Activated CD4-positive, alpha-beta T cell treated with anti-CD3 and anti-CD28 coated beads, Interleukin-2, amount 50 U/mL, for 4 hours (primary cell): ENCODE measurements at regions not wholly inside any gene's neighbourhood (a gene's known extent, or its start where the extent isn't known, plus 50 kb on each side); places are given as distances from the start of the nearest gene placed in this dataset.
A peak's percentile ranks its signal among the peaks of the same experiment; 100 is the strongest.
"Not testable (repeated sequence)": the region's sequence is repeated elsewhere in the genome, so short reads cannot be mapped to it uniquely, and the experiment has no call there.

Experiments
- DNase-seq, 2 experiments: peaks; one replicate each; pipeline ENCODE4 v3.0.0-alpha.2; 2020

- DNase-seq: no peak
Observed at GRCh38 chr9:78438780-78439179, 141.9 kb downstream of the PSAT1 start.

DNA sequence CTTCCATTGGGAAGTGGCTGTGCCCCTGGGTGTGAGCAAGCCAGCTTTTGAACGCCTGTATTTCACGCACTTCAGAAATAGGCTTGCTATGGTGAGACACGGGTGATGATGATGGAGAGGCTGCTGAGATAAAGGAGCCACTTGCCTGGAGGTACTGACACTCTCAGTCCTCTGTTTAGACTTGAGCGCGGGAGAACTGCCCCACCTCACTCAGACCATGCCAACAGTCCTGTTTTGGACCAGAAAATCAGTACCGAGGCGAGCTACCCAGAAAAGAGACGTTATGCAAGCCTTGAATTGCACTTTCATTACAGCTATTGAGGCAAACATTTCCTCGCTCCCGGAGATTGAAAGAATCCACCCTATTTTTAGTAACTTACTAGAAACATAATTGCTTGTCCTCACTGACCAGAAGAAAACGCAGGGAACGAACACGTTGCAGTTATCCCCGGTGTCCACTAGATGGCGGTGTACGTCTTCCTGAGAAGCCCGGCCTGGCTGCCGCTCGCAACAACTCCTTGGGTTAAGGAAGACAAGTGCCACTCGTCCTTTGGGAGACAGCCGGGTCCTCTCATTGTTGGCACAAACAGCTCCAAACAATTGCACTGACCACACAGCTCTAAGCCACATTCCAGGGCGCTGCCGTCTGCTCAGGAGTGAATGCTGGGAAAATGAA is 142.4 kb downstream of the PSAT1 start:
- peak; percentile 38 to 48 for DNase-seq

- DNase-seq: no peak
Observed at GRCh38 chr9:78439866-78440830, 143.2 kb downstream of the PSAT1 start.

GRCh38 chr9:78441396-78441795 is 144.5 kb downstream of the PSAT1 start:
- DNase-seq: no peak

DNA sequence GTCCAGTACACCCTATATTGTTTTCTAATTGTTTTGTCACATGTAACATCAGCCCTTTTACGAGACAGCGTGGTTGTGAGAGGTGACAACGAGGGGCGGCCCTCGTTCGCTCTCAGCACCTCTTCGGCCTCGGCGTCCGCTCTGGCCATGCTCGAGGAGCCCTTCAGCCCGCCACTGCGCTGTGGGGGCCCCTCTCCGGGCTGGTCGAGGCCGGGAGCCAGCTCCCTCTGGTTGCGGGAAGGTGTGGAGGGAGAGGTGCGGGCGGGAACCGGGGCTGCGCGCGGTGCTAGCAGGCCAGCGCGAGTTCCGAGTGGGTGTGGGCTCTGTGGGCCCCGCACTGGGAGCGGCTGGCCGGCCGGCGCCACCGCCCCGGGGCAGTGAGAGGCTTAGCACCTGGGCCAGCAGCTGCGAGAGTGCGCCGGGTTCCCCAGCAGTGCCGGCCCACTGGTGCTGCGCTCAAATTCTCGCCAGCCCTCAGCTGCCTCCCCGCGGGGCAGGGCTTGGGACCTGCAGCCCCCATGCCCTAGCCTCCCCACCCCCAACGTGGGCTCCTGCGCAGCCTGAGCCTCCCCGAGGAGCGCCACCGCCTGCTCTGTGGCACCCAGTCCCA is 145.0 kb downstream of the PSAT1 start:
- DNase-seq: no peak

DNA sequence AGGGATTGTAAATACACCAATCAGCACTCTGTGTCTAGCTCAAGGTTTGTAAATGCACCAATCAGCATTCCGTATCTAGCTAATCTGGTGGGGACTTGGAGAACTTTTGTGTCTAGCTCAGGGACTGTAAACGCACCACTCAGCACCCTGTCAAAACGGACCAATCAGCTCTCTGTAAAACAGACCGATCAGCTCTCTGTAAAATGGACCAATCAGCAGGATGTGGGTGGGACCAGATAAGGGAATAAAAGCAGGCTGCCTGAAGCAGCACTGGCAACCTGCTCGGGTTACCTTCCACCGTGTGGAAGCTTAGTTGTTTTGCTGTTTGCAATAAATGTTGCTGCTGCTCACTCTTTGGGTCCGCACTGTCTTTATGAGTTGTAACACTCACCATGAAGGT is 145.7 kb downstream of the PSAT1 start:
- DNase-seq: not testable (repeated sequence)

- DNase-seq: no peak
Observed at GRCh38 chr9:78443946-78444345, 147.0 kb downstream of the PSAT1 start.

DNA sequence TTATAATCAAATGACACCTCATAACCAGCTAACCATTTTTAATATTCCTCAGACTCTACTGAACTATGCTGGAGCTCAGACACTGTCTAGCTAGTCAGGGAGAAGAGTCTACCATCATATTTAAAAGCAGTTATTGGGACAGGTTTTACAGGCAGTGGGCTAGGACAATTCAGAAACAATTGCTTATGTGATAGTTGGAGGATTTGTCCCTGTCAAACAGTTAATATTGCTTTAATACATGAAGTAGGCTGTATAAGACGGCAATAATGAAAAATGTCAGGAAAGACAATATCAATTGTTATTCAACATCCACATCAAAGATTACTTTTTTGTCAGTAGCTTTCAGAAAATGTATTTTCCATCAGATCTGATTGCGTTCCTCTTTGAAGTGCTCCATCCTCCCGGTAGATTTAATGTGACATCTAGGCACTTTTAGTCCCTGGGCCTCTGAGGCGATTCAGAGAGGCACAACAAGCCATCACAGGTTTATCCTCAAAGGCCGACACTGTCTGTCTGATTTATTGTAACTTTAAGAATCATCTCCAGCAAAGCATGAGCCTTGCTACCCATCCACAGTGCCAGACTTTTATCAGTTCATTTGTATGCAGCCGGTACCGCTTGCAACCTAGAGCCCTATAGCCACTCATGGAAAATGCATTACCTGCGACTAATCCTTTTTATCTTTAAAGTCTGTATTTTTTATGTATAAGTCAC is 152.2 kb downstream of the PSAT1 start:
- DNase-seq: no peak

DNA sequence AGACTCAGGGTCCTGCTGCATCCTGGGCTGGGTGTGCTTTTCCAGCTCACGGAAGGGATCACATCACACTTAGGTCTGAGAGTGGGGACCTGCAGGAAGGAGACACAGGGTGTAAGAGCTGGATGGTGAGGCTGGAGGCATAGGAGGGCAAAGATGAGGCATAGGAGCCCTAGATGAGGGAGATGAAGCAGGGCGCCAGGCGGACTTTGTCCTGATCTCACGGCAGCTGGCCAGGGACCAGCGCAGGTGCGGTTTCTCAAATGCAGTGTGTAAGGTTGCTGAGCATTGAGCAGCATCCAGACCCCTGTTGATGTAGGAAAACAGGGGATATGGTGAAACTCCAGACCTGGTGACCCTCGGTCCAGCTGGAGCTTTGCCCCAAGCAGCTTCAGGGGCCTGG is 156.5 kb downstream of the PSAT1 start:
- no peak for DNase-seq

- no peak for DNase-seq
Observed at GRCh38 chr9:78462611-78463010, 165.7 kb downstream of the PSAT1 start.

GRCh38 chr9:78463750-78464149 is 166.8 kb downstream of the PSAT1 start:
- DNase-seq: no peak

GRCh38 chr9:78468231-78468630 is 171.3 kb downstream of the PSAT1 start:
- DNase-seq: no peak

GRCh38 chr9:78468974-78469576 is 172.2 kb downstream of the PSAT1 start:
- DNase-seq: no peak

- no peak for DNase-seq
Observed at GRCh38 chr9:78470216-78470615, 173.3 kb downstream of the PSAT1 start.

DNA sequence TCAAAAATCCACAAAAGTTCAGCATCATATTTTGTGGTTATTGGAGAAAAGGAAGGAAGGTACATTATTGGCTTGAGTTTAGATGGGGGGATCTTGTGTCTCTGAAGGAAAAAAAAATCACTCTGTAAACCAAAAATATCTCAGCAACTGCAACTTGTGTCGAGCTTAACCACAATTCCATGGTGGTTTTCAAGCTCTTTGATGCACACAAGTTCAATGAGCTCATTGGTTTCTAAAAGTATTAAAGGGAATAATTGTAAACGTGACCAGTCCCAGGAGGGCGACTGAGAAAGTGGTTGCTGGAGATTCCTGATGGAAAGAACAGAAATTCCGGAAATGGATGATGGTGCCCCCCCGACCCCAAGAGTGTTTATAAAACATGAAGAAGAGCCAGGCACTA is 173.8 kb downstream of the PSAT1 start:
- no peak for DNase-seq

DNA sequence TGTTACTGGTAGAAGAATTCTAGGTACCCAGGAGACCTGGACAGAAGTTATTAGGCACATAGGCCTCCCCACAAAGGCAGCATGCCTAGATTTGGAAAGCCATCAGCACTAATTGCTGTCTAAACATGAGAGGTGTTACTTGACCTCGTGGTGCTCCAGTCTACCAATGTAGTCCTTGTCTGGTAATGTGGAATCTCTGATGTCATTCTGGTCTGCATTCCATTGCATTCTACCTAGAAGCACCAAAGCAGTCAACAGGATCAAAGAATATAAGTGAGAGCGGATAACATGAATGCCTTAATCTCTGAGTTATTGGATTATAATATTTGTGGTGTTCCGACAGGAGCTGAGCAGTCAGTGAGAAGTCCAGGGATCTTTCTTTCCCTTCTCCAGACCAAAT is 175.2 kb downstream of the PSAT1 start:
- no peak for DNase-seq

DNA sequence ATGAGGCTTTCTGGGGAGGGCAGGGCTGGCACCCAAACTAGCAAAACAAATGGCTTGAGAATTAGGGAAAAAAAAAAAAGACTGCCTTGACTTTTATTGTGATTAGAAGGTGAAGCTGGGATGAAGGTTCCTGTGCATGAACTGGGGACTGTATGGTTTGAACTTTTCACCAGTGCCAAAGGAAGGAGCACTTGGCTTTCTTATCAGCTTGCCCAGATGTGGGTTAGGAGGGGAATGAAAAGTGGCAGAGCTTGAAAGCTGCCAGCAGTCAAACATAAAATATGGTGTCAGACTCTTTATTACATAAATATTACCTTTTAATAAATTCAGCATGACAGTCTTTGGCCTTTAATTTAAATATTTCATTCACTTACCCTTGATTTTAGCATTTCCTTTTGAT is 182.5 kb downstream of the PSAT1 start:
- DNase-seq: no peak

DNA sequence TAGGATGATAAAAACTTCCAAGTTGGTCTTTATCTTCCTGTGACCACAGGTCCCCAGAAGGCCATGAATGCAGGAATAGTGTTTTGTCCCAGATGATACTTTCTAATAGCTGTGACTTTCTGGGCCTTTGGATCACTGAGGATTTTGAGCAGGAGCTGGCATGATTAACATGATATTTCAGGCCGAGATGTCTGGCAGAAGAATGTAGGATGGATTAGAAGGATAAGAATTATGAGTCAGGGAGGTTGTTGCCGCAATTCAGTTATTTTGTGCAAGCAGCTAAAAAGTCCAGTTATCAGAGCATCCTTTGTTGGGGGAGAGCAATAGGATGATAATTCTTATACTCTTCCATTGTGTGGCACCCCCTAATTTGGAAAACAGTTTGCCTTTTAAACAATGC is 189.7 kb downstream of the PSAT1 start:
- no peak for DNase-seq

DNA sequence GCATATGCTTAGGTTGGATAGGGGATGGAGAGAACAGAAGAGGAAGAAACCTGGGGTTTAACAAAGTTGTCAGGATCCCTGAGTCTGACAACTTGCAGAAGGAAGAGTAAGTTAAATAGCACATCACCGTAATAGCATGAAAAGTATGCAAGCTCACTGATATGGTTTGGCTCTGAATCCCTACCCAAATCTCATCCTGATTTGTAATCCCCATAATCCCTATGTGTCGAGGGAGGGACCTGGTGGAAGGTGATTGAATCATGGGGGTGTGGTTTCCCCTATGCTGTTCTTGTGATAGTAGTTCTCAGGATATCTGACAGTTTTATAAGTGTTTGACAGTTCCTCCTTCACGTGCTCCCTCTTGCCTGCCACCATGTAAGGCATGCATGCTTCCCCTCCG is 193.3 kb downstream of the PSAT1 start:
- DNase-seq: no peak

- DNase-seq: no peak
Observed at GRCh38 chr9:78491402-78491801, 194.5 kb downstream of the PSAT1 start.

- no peak for DNase-seq
Observed at GRCh38 chr9:78493166-78493742, 196.3 kb downstream of the PSAT1 start.

DNA sequence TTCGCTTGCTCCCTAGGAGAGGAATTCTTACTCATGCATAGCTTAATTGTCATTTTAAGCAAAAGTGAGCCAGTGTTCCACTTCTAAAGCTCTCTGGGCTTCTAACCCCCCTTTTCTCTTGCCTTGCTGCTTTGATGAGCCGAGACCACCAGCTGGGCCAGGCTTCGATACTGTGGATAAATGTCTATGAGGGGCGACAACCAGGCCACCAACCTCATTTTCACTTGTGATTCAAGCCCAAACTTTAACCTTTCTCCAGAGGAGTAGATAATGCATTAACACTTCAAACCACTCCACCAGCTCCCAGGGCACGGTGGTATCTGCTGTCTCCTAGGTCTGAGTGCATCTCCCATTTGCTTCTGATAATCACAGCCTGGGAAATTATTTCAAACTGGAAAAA is 205.6 kb downstream of the PSAT1 start:
- no peak for DNase-seq
